ENCODE measurements at regions not wholly inside any gene's neighbourhood (a gene's known extent, or its start where the extent isn't known, plus 50 kb on each side); places are given as distances from the start of the nearest gene placed in this dataset.

GRCh38 chr3:13160619-13161018 is 87.4 kb upstream of the IQSEC1 start:
- no peak for TF ChIP-seq EP300 (IDR thresholded peaks at IDR 0.05)
- TF ChIP-seq, protein P1, sequence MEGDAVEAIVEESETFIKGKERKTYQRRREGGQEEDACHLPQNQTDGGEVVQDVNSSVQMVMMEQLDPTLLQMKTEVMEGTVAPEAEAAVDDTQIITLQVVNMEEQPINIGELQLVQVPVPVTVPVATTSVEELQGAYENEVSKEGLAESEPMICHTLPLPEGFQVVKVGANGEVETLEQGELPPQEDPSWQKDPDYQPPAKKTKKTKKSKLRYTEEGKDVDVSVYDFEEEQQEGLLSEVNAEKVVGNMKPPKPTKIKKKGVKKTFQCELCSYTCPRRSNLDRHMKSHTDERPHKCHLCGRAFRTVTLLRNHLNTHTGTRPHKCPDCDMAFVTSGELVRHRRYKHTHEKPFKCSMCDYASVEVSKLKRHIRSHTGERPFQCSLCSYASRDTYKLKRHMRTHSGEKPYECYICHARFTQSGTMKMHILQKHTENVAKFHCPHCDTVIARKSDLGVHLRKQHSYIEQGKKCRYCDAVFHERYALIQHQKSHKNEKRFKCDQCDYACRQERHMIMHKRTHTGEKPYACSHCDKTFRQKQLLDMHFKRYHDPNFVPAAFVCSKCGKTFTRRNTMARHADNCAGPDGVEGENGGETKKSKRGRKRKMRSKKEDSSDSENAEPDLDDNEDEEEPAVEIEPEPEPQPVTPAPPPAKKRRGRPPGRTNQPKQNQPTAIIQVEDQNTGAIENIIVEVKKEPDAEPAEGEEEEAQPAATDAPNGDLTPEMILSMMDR (IDR thresholded peaks at IDR 0.05) = no peak

Measured in stomach (tissue), 4 donors.